GM12892 (cell line): ENCODE measurements at regions not wholly inside any gene's neighbourhood (a gene's known extent, or its start where the extent isn't known, plus 50 kb on each side); places are given as distances from the start of the nearest gene placed in this dataset.

ENCODE experiments used
- POLR2A ChIP-seq: IDR thresholded peaks from 2 replicates; pipeline ENCODE4 v1.6.1; 2011; ENCODE audit warnings: low read depth, low read length, control low read depth
- POLR2AphosphoS5 ChIP-seq: IDR thresholded peaks from 2 replicates; pipeline ENCODE4 v1.6.1; 2011; ENCODE audit warnings: low read depth, low read length, control low read depth

GRCh38 chr4:11670304-11670703 lies 241.6 kb upstream of the HS3ST1 start:
- TF ChIP-seq POLR2A, result no peak
- TF ChIP-seq POLR2AphosphoS5, result no peak
